Panc1 (cell line): ENCODE measurements at regions not wholly inside any gene's neighbourhood (a gene's known extent, or its start where the extent isn't known, plus 50 kb on each side); places are given as distances from the start of the nearest gene placed in this dataset.

ENCODE experiments used
- ATAC-seq: fragments of 200-7000 bp; cut with Tn5 transposase; 2 replicates; pipeline ENCODE4 v1.9.1; 2020; ENCODE audit warnings: mild to moderate bottlenecking, moderate library complexity
- BruUV-seq: library from RNA; stranded (reverse); fragments of 400-500 nt; replicated peaks from 2 replicates; lab custom pipeline; 2021; lab: Mats Ljungman, UMichigan
- CTCF ChIA-PET: fragments of 300-600 bp; sonication (Branson Sonifier 250); formaldehyde crosslinking; loops from one replicate; lab custom pipeline; 2022; ENCODE audit warnings: antibody characterized with exemption; lab: Charles Lee
- POLR2A ChIA-PET: fragments of 300-600 bp; sonication (Branson Sonifier 250); formaldehyde crosslinking; loops from one replicate; lab custom pipeline; 2022; ENCODE audit warnings: antibody characterized with exemption; lab: Charles Lee
- DNase-seq: peaks from one replicate; pipeline ENCODE4 v3.0.0-alpha.2; 2010; ENCODE audit warnings: low read depth, low spot score
- H3K27ac ChIP-seq: 2 replicates; pipeline ENCODE4 v1.5.1; 2011; ENCODE audit warnings: mild to moderate bottlenecking, low read length, inconsistent platforms
- H3K27me3 ChIP-seq: fragments of 200-500 bp; sonication (Bioruptor generic); 2 replicates; pipeline ENCODE4 v1.6.0; 2014; ENCODE audit warnings: low read length, inconsistent platforms; ENCODE audit not compliant: control insufficient read depth, insufficient read depth
- H3K36me3 ChIP-seq: fragments of 200-500 bp; sonication (Bioruptor generic); 2 replicates; pipeline ENCODE4 v1.5.1; 2014; ENCODE audit warnings: inconsistent platforms, mild to moderate bottlenecking, low read length, moderate library complexity; ENCODE audit not compliant: control insufficient read depth, insufficient read depth
- H3K4me1 ChIP-seq: 2 replicates; pipeline ENCODE4 v1.5.1; 2011; ENCODE audit warnings: inconsistent platforms, mild to moderate bottlenecking, low read length, moderate library complexity; ENCODE audit not compliant: control insufficient read depth, insufficient read depth
- H3K4me3 ChIP-seq, 2 experiments: 2 replicates each; pipeline ENCODE4 v1.5.1; 2011 to 2012; ENCODE audit warnings: low read depth in 2 of 2, low read length in 2 of 2, mild to moderate bottlenecking in 2 of 2, inconsistent platforms in 1 of 2, moderate library complexity in 1 of 2
- H3K9me3 ChIP-seq: fragments of 200-500 bp; sonication (Bioruptor generic); 2 replicates; pipeline ENCODE4 v1.5.1; 2014; ENCODE audit warnings: low read depth, mild to moderate bottlenecking, inconsistent platforms, low read length, moderate library complexity; ENCODE audit not compliant: control insufficient read depth, insufficient read depth
- POLR2AphosphoS5 ChIP-seq: IDR thresholded peaks from 2 replicates; pipeline ENCODE4 v1.6.1; 2012; ENCODE audit warnings: mild to moderate bottlenecking, low read depth, low read length, moderate library complexity
- SIN3A ChIP-seq: IDR thresholded peaks from 2 replicates; pipeline ENCODE4 v1.6.1; 2012; ENCODE audit warnings: low read depth, mild to moderate bottlenecking, low read length, moderate library complexity, borderline replicate concordance; ENCODE audit not compliant: insufficient read depth
- TCF7L2 ChIP-seq: IDR thresholded peaks from 2 replicates; pipeline ENCODE4 v1.6.1; 2011; ENCODE audit warnings: mild to moderate bottlenecking, low read depth, low read length, inconsistent platforms
- in situ Hi-C: cut with HindIII; loops from 2 replicates; pipeline ENCODE4 v1.10.0; 2016; ENCODE audit warnings: low sequenced_read_pairs, low pct_unique_long_range_greater_than_20kb
- intact Hi-C: fragments of 100-400 bp; cut with micrococcal nuclease; formaldehyde crosslinking; loops from one replicate; pipeline ENCODE4 v1.10.0; 2022; ENCODE audit not compliant: unreplicated experiment
- TF ChIP-seq, protein P1 (sequence below), 2 experiments: IDR thresholded peaks; 2 replicates each; pipeline ENCODE4 v1.6.1; 2011 to 2012; ENCODE audit warnings: low read depth in 2 of 2, control low read depth in 1 of 2, low read length in 1 of 2, mild to moderate bottlenecking in 1 of 2, moderate library complexity in 1 of 2; ENCODE audit not compliant: insufficient read depth in 1 of 2
- TF ChIP-seq, protein P2 (sequence below): fragments of 450-650 bp; IDR thresholded peaks from 2 replicates; pipeline ENCODE4 v1.5.1; 2017; ENCODE audit warnings: mild to moderate bottlenecking

DNA sequence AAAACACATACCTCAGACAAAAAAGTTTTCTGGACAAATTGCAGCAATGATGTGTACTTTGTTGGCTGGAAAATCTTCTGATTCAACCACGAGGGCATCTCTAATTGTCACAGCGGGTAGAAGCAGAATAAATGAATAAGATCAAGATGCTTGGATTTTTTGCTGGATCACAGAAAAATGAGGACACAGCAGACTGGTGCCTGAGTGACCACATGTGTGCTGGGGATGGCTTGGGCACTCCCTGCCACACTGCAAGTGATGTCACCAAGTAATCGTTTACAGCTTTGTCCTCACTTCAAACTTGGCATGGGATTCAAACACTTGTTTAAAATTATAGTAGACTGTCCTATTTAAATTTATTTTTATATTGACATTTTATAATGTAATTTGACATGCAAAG is 557.0 kb downstream of the SPRY1 start:
- in situ Hi-C loops, result no loop called here
- ATAC-seq, result no peak
- no peaks in the 10 kb centered on the region for H3K4me1 ChIP-seq
- no peaks in the 10 kb centered on the region for H3K36me3 ChIP-seq
- POLR2A ChIA-PET, result no interaction called here
- no peaks in the 10 kb centered on the region for H3K27me3 ChIP-seq
- DNase-seq, result no peak
- TF ChIP-seq POLR2AphosphoS5 (no peak), SIN3A (no peak), TCF7L2 (no peak)
- TF ChIP-seq, protein P1, sequence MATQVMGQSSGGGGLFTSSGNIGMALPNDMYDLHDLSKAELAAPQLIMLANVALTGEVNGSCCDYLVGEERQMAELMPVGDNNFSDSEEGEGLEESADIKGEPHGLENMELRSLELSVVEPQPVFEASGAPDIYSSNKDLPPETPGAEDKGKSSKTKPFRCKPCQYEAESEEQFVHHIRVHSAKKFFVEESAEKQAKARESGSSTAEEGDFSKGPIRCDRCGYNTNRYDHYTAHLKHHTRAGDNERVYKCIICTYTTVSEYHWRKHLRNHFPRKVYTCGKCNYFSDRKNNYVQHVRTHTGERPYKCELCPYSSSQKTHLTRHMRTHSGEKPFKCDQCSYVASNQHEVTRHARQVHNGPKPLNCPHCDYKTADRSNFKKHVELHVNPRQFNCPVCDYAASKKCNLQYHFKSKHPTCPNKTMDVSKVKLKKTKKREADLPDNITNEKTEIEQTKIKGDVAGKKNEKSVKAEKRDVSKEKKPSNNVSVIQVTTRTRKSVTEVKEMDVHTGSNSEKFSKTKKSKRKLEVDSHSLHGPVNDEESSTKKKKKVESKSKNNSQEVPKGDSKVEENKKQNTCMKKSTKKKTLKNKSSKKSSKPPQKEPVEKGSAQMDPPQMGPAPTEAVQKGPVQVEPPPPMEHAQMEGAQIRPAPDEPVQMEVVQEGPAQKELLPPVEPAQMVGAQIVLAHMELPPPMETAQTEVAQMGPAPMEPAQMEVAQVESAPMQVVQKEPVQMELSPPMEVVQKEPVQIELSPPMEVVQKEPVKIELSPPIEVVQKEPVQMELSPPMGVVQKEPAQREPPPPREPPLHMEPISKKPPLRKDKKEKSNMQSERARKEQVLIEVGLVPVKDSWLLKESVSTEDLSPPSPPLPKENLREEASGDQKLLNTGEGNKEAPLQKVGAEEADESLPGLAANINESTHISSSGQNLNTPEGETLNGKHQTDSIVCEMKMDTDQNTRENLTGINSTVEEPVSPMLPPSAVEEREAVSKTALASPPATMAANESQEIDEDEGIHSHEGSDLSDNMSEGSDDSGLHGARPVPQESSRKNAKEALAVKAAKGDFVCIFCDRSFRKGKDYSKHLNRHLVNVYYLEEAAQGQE (IDR thresholded peaks at IDR 0.05; ENCODE audit: insufficient read depth in 1 of 2, low read depth in 2 of 2, low read length in 1 of 2), result no peak
- TF ChIP-seq, protein P2, sequence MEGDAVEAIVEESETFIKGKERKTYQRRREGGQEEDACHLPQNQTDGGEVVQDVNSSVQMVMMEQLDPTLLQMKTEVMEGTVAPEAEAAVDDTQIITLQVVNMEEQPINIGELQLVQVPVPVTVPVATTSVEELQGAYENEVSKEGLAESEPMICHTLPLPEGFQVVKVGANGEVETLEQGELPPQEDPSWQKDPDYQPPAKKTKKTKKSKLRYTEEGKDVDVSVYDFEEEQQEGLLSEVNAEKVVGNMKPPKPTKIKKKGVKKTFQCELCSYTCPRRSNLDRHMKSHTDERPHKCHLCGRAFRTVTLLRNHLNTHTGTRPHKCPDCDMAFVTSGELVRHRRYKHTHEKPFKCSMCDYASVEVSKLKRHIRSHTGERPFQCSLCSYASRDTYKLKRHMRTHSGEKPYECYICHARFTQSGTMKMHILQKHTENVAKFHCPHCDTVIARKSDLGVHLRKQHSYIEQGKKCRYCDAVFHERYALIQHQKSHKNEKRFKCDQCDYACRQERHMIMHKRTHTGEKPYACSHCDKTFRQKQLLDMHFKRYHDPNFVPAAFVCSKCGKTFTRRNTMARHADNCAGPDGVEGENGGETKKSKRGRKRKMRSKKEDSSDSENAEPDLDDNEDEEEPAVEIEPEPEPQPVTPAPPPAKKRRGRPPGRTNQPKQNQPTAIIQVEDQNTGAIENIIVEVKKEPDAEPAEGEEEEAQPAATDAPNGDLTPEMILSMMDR, result no peak
- intact Hi-C loops, result no loop called here
- no TSS peak for BruUV-seq
- H3K27ac ChIP-seq, result no peak overlapping the region
- H3K4me3 ChIP-seq, result no peak overlapping the region
- CTCF ChIA-PET, result no interaction called here
- H3K9me3 ChIP-seq, result no peaks in the 10 kb centered on the region

DNA sequence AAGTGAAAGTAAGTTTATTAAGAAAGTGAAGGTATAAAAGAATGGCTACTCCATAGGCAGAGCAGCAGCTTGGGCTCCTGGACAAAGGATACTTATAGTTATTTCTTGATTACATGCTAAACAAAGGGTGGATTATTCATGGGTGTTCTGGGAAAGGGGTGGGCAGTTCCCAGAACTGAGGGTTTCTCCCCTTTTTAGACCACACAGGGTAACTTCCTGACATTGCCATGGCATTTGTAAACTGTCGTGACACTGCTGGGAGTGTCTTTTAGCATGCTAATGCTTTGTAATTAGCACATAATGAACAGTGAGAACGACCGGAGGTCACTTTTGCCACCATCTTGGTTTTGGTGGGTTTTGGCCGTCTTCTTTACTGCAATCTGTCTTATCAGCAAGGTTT is 557.6 kb downstream of the SPRY1 start:
- H3K4me3 ChIP-seq, result no peak overlapping the region
- DNase-seq (no peak), ATAC-seq (no peak)
- H3K27ac ChIP-seq, result no peak overlapping the region
- TF ChIP-seq POLR2AphosphoS5 (no peak), TCF7L2 (no peak), SIN3A (no peak)
- TF ChIP-seq, protein P2, result no peak
- TF ChIP-seq, protein P1 (IDR thresholded peaks at IDR 0.05; ENCODE audit: insufficient read depth in 1 of 2, low read depth in 2 of 2, low read length in 1 of 2), result no peak
- ChIA-PET CTCF (no interaction called here), POLR2A (no interaction called here)
- H3K27me3 ChIP-seq, result no peaks in the 10 kb centered on the region
- H3K9me3 ChIP-seq, result no peaks in the 10 kb centered on the region
- H3K36me3 ChIP-seq, result no peaks in the 10 kb centered on the region
- intact Hi-C loops, result no loop called here
- in situ Hi-C loops, result no loop called here
- no peaks in the 10 kb centered on the region for H3K4me1 ChIP-seq
- no TSS peak for BruUV-seq
